Gastroesophageal sphincter (tissue), 4 donors: ENCODE measurements at regions not wholly inside any gene's neighbourhood (a gene's known extent, or its start where the extent isn't known, plus 50 kb on each side); places are given as distances from the start of the nearest gene placed in this dataset.
A peak's percentile ranks its signal among the peaks of the same experiment; 100 is the strongest.

ENCODE experiments used
- ATAC-seq: fragments of 150-250 bp; one replicate; pipeline ENCODE4 v1.9.1; 2016; ENCODE audit warnings: mild to moderate bottlenecking, moderate library complexity
- H3K27ac ChIP-seq, 4 donors: fragments of 200-600 bp; sonication (generic) in 3 of 4; 1 replicate in 3 of 4; 2 replicates in 1 of 4; pipeline ENCODE4 v1.5.1; 2016 to 2019
- H3K27me3 ChIP-seq: fragments of 200-600 bp; sonication (generic); one replicate; pipeline ENCODE4 v1.5.1; 2019
- H3K36me3 ChIP-seq, 2 donors: fragments of 200-600 bp; sonication (generic); one replicate each; pipeline ENCODE4 v1.5.1; 2019; ENCODE audit warnings: control low read depth in 1 of 2
- H3K4me1 ChIP-seq, 3 donors: fragments of 200-600 bp; sonication (generic); 1 replicate in 2 of 3; 2 replicates in 1 of 3; pipeline ENCODE4 v1.5.1; 2016 to 2019; ENCODE audit warnings: control low read depth in 2 of 3
- H3K4me3 ChIP-seq, 2 donors: fragments of 200-600 bp; sonication (generic); one replicate each; pipeline ENCODE4 v1.5.1; 2019; ENCODE audit warnings: mild to moderate bottlenecking in 1 of 2, moderate library complexity in 1 of 2
- H3K9me3 ChIP-seq, 3 donors: fragments of 200-600 bp; sonication (generic); one replicate each; pipeline ENCODE4 v1.5.1; 2017 to 2019; ENCODE audit warnings: control low read depth in 2 of 3
- EP300 ChIP-seq: sonication (generic); formaldehyde crosslinking; IDR thresholded peaks from one replicate; pipeline ENCODE4 v1.6.1; 2017; ENCODE audit warnings: antibody characterized with exemption, mild to moderate bottlenecking
- POLR2A ChIP-seq, 2 donors: fragments of 450-650 bp; IDR thresholded peaks; one replicate each; pipeline ENCODE4 v1.6.1; 2017; ENCODE audit warnings: antibody characterized with exemption in 2 of 2, mild to moderate bottlenecking in 2 of 2, moderate library complexity in 1 of 2
- POLR2AphosphoS5 ChIP-seq: sonication (generic); formaldehyde crosslinking; IDR thresholded peaks from one replicate; pipeline ENCODE4 v1.6.1; 2017; ENCODE audit warnings: antibody characterized with exemption
- WGBS, 2 donors: methylation state at CpG; one replicate each; pipeline ENCODE4 v1.1.5; 2018; ENCODE audit warnings: low coverage in 1 of 2; 5-methylcytosine and 5-hydroxymethylcytosine counted together
- TF ChIP-seq, protein P1 (sequence below), 4 experiments: fragments of 200-600 bp in 2 of 4; fragments of 450-650 bp in 2 of 4; sonication (generic) in 1 of 4; IDR thresholded peaks; one replicate each; pipeline ENCODE4 v1.5.1; 2017 to 2019; ENCODE audit warnings: antibody characterized with exemption in 4 of 4, mild to moderate bottlenecking in 2 of 4, moderate library complexity in 2 of 4

DNA sequence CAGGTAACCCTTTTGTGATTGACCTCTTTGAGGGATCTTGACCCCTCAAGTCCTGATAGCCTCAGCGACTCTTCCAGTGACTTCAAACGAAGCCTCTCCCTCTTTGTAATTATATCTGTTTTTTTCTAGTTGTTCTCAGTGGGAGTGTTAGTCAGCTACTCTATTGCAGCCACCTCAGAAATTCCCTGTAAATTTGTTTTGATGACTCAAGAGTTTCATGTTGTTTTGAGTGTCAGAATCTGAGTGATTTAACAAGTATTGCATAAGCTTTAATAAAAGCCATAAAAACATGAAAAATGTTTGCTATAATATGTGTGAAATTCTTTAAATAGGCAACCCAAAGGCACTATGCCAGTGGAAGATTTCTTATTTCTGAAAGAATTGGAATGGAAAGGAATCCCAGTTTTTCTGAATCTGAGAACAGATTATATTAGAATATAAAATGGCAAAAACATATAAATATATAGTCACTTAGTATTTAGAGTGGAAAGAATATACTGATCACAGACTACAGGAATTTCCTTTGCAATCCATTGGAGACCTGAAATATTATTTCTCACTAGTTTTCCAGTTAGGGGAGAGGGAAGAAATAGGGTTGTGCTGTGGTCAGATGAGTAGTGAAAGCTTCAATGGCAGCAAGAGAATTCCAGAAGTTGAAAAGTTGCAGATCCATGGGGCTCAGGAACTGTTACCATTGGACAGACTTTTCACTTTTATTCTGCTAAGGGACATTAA, 94.4 kb upstream of the SEMA3C start:
- WGBS, 2 donors: 30 to 43% methylated on average over 1 to 2 of the region's 2 CpGs
- no peak overlapping the region for H3K4me3 ChIP-seq
- TF ChIP-seq, protein P1, sequence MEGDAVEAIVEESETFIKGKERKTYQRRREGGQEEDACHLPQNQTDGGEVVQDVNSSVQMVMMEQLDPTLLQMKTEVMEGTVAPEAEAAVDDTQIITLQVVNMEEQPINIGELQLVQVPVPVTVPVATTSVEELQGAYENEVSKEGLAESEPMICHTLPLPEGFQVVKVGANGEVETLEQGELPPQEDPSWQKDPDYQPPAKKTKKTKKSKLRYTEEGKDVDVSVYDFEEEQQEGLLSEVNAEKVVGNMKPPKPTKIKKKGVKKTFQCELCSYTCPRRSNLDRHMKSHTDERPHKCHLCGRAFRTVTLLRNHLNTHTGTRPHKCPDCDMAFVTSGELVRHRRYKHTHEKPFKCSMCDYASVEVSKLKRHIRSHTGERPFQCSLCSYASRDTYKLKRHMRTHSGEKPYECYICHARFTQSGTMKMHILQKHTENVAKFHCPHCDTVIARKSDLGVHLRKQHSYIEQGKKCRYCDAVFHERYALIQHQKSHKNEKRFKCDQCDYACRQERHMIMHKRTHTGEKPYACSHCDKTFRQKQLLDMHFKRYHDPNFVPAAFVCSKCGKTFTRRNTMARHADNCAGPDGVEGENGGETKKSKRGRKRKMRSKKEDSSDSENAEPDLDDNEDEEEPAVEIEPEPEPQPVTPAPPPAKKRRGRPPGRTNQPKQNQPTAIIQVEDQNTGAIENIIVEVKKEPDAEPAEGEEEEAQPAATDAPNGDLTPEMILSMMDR (IDR thresholded peaks at IDR 0.05): no peak
- TF ChIP-seq POLR2AphosphoS5 (no peak), POLR2A (IDR thresholded peaks at IDR 0.05) (no peak), EP300 (no peak)
- ATAC-seq: peak; percentile 69
- no peaks in the 10 kb centered on the region for H3K36me3 ChIP-seq
- H3K9me3 ChIP-seq: peaks cover 0 to 7% (median 0%) of the 10 kb centered on the region in 3 donors
- no peaks in the 10 kb centered on the region for H3K27me3 ChIP-seq
- peak overlapping the region in 1 of 4 donors; percentile 25 for H3K27ac ChIP-seq
- H3K4me1 ChIP-seq: no peaks in the 10 kb centered on the region

DNA sequence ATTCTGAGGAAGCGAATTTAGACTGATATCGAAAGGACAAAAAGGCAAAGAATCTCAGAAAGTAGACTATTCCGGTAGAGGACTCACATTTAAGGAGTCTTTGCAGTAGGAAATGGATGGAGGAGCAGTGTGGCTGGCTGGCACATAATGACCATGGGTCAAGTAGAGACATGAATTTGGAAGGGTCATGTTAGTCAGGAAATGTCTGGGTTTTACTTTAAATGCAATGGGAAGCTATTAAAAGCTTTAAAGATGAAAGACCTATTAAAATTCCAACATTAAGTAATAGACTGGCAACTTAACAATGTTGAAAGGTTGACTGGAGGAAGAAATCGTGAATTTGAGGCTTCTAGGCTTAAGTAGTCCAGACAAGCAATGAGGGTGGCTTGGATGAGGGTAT, 90.0 kb upstream of the SEMA3C start:
- peaks cover 0 to 7% (median 0%) of the 10 kb centered on the region in 3 donors for H3K9me3 ChIP-seq
- ATAC-seq: no peak
- H3K4me3 ChIP-seq: no peak overlapping the region
- no peaks in the 10 kb centered on the region for H3K36me3 ChIP-seq
- TF ChIP-seq POLR2A (IDR thresholded peaks at IDR 0.05) (no peak), EP300 (no peak), POLR2AphosphoS5 (no peak)
- TF ChIP-seq, protein P1 (IDR thresholded peaks at IDR 0.05): no peak
- no peaks in the 10 kb centered on the region for H3K27me3 ChIP-seq
- no peak overlapping the region for H3K27ac ChIP-seq
- WGBS, 2 donors: 78 to 82% methylated on average over 4 of the region's 4 CpGs
- H3K4me1 ChIP-seq: peaks cover 0 to 23% (median 0%) of the 10 kb centered on the region in 3 donors

DNA sequence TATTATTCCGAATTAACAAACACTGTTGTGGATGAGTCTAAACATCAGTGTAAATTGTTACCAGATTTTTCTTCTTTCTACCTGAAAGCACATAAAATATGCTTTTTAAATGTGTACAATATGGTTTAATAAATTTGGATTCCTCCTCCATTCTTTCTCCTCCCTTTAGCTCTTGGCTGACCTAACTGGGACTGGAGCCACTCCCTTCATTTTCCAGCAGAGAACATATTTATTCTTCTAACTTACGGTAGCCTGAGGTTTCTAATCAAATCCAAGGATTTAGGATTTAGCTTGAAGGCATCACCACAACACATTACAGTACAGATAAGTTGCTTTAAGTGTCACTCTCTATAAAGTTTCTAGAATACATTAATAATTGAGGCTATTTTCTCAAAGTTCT, 88.2 kb upstream of the SEMA3C start:
- peaks cover 0 to 7% (median 0%) of the 10 kb centered on the region in 3 donors for H3K9me3 ChIP-seq
- H3K4me1 ChIP-seq: peaks cover 0 to 39% (median 0%) of the 10 kb centered on the region in 3 donors
- no peaks in the 10 kb centered on the region for H3K36me3 ChIP-seq
- TF ChIP-seq POLR2A (IDR thresholded peaks at IDR 0.05) (no peak), EP300 (no peak), POLR2AphosphoS5 (no peak)
- TF ChIP-seq, protein P1 (IDR thresholded peaks at IDR 0.05): no peak
- WGBS, 2 donors: 34 to 36% methylated on average over 2 of the region's 2 CpGs
- ATAC-seq: no peak
- H3K27ac ChIP-seq: no peak overlapping the region
- no peak overlapping the region for H3K4me3 ChIP-seq
- H3K27me3 ChIP-seq: no peaks in the 10 kb centered on the region

DNA sequence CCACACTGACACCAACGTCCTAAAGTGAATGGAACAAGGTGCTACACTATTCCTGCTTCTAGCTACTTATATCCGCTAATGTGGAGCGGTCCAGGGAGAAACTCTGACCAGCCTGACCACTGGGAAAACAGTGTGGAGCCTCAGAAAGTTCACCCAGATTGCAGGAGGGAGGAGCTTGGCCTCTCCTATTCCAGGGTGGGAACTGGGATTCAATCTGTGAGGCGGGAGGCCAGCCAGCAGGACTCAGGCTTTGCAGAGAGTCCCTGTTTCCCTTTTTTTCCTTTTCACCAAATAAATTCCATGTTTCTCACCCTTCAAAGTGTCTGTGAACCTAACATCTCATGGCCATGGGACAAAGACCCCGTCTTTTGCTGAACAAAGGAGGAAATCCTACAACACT, 86.4 kb upstream of the SEMA3C start:
- Histone ChIP-seq H3K27ac (no peak overlapping the region), H3K4me1 (peaks cover 0 to 42% (median 0%) of the 10 kb centered on the region in 3 donors), H3K36me3 (no peaks in the 10 kb centered on the region), H3K4me3 (no peak overlapping the region), H3K27me3 (no peaks in the 10 kb centered on the region), H3K9me3 (no peaks in the 10 kb centered on the region)
- no peak for ATAC-seq
- 52 to 73% methylated on average over 2 to 5 of the region's 5 CpGs for WGBS, 2 donors
- TF ChIP-seq EP300 (no peak), POLR2A (IDR thresholded peaks at IDR 0.05) (no peak), POLR2AphosphoS5 (no peak)
- TF ChIP-seq, protein P1 (IDR thresholded peaks at IDR 0.05): no peak

DNA sequence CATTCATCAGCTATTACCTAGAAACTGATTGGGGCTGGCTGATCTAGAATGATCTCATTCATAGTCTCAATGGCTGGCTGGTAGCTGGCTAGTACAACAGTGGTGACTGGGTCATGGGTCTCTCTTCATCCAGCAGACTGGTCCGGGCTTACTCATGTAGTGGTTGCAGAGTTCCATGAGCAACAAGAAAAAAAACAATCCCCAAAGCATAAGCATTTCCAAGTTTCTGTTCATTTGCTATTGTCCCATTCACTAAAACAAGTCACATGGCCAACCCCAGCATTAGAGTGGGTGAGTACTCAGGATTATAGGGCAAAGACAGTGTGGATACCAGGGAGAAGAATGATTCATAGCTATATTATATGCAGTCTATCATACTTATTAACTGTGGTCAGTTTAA, 85.2 kb upstream of the SEMA3C start:
- no peaks in the 10 kb centered on the region for H3K27me3 ChIP-seq
- H3K27ac ChIP-seq: no peak overlapping the region
- 33 to 71% methylated on average over 1 of the region's 1 CpG for WGBS, 2 donors
- ATAC-seq: no peak
- H3K4me1 ChIP-seq: peaks cover 0 to 42% (median 0%) of the 10 kb centered on the region in 3 donors
- H3K9me3 ChIP-seq: no peaks in the 10 kb centered on the region
- no peaks in the 10 kb centered on the region for H3K36me3 ChIP-seq
- TF ChIP-seq, protein P1 (IDR thresholded peaks at IDR 0.05): no peak
- no peak for TF ChIP-seq EP300
- TF ChIP-seq POLR2AphosphoS5: no peak
- no peak for TF ChIP-seq POLR2A (IDR thresholded peaks at IDR 0.05)
- H3K4me3 ChIP-seq: no peak overlapping the region
